Spleen (tissue), 11 donors: ENCODE measurements at regions not wholly inside any gene's neighbourhood (a gene's known extent, or its start where the extent isn't known, plus 50 kb on each side); places are given as distances from the start of the nearest gene placed in this dataset.

Source experiments
- DNase-seq: peaks from one replicate; pipeline ENCODE4 v3.0.0-alpha.2; 2020
- H3K27ac ChIP-seq, 8 donors: fragments of 200-600 bp; sonication (generic) in 7 of 8; 1 replicate in 4 of 8; 2 replicates in 4 of 8; pipeline versions ENCODE4 v1.5.0 to v1.8.0; 2016 to 2021; ENCODE audit warnings: inconsistent platforms in 4 of 8, mild to moderate bottlenecking in 4 of 8, moderate library complexity in 1 of 8
- H3K27me3 ChIP-seq, 7 donors: fragments of 200-600 bp; sonication (generic) in 6 of 7; replicated peaks in 1 of 7; 1 replicate in 4 of 7; 2 replicates in 3 of 7; pipeline versions ENCODE4 v1.5.0 to v1.8.0; 2016 to 2021; ENCODE audit warnings: inconsistent platforms in 3 of 7, mild to moderate bottlenecking in 1 of 7
- H3K36me3 ChIP-seq, 6 donors: fragments of 200-600 bp; sonication (generic) in 5 of 6; 1 replicate in 4 of 6; 2 replicates in 2 of 6; pipeline versions ENCODE4 v1.5.0 to v1.8.0; 2016 to 2021; ENCODE audit warnings: inconsistent platforms in 2 of 6
- H3K4me1 ChIP-seq, 6 donors: fragments of 200-600 bp; sonication (generic) in 5 of 6; 1 replicate in 3 of 6; 2 replicates in 3 of 6; pipeline versions ENCODE4 v1.5.0 to v1.8.0; 2016 to 2021; ENCODE audit warnings: inconsistent platforms in 3 of 6
- H3K4me3 ChIP-seq, 8 donors: fragments of 200-600 bp; sonication (generic) in 7 of 8; 1 replicate in 4 of 8; 2 replicates in 4 of 8; pipeline versions ENCODE4 v1.5.0 to v1.8.0; 2016 to 2021; ENCODE audit warnings: inconsistent platforms in 4 of 8, mild to moderate bottlenecking in 4 of 8, moderate library complexity in 2 of 8
- H3K9me3 ChIP-seq, 8 donors: fragments of 200-600 bp; sonication (generic) in 7 of 8; 1 replicate in 4 of 8; 2 replicates in 4 of 8; pipeline versions ENCODE4 v1.5.0 to v1.8.0; 2016 to 2021; ENCODE audit warnings: inconsistent platforms in 4 of 8
- POLR2A ChIP-seq, 3 donors: fragments of 450-650 bp; IDR thresholded peaks; one replicate each; pipeline ENCODE4 v1.5.1; 2017; ENCODE audit warnings: antibody characterized with exemption in 3 of 3, mild to moderate bottlenecking in 1 of 3
- POLR2AphosphoS5 ChIP-seq, 3 donors: sonication (generic); formaldehyde crosslinking; IDR thresholded peaks; one replicate each; pipeline ENCODE4 v1.5.1; 2017; ENCODE audit warnings: antibody characterized with exemption in 3 of 3
- WGBS, 5 donors: extraction: QIAGEN DNeasy Blood & Tissue Kit in 3 of 5; methylation state at CpG; one replicate each; pipeline versions ENCODE4 v1.1.5 to v1.1.7; 2013 to 2018; 5-methylcytosine and 5-hydroxymethylcytosine counted together
- intact Hi-C: fragments of 100-400 bp; cut with DNase I; formaldehyde crosslinking; loops from one replicate; pipeline ENCODE4 v1.15.0; 2023; ENCODE audit warnings: low total_unique reads
- TF ChIP-seq, protein P1 (sequence below), 11 experiments: fragments of 200-600 bp in 7 of 11; fragments of 450-650 bp in 4 of 11; sonication (generic) in 4 of 11; IDR thresholded peaks in 8 of 11; conservative IDR thresholded peaks in 3 of 11; 1 replicate in 7 of 11; 2 replicates in 4 of 11; pipeline versions ENCODE4 v1.4.0 to v1.8.0; 2016 to 2021; ENCODE audit warnings: antibody characterized with exemption in 11 of 11, inconsistent platforms in 4 of 11, mild to moderate bottlenecking in 1 of 11
- donor health status: healthy with polysubstance abuse.
- donor health status: DM: no; HTN: no; CAD: no; lungs with moderate emphysema.
- donor health status: DM: no; HTN: no; CAD: no.
- donor health status: Bipolar disorder and iron deficiency.
- donor health status: healthy.
- donor health status: DM: no; HTN: no; CAD: no.
- donor health status: DM: yes; HTN: yes; CAD: no.

- Histone ChIP-seq H3K27me3 (no peaks in the 10 kb centered on the region), H3K4me1 (no peaks in the 10 kb centered on the region), H3K27ac (no peak overlapping the region), H3K9me3 (no peaks in the 10 kb centered on the region), H3K4me3 (no peak overlapping the region), H3K36me3 (no peaks in the 10 kb centered on the region)
- no peak for TF ChIP-seq POLR2A (IDR thresholded peaks at IDR 0.05)
- TF ChIP-seq, protein P1, sequence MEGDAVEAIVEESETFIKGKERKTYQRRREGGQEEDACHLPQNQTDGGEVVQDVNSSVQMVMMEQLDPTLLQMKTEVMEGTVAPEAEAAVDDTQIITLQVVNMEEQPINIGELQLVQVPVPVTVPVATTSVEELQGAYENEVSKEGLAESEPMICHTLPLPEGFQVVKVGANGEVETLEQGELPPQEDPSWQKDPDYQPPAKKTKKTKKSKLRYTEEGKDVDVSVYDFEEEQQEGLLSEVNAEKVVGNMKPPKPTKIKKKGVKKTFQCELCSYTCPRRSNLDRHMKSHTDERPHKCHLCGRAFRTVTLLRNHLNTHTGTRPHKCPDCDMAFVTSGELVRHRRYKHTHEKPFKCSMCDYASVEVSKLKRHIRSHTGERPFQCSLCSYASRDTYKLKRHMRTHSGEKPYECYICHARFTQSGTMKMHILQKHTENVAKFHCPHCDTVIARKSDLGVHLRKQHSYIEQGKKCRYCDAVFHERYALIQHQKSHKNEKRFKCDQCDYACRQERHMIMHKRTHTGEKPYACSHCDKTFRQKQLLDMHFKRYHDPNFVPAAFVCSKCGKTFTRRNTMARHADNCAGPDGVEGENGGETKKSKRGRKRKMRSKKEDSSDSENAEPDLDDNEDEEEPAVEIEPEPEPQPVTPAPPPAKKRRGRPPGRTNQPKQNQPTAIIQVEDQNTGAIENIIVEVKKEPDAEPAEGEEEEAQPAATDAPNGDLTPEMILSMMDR (IDR thresholded peaks at IDR 0.05 in 8 of 11, conservative IDR thresholded peaks at IDR 0.05 in 3 of 11): no peak
- no peak for TF ChIP-seq POLR2AphosphoS5 (IDR thresholded peaks at IDR 0.05)
- no peak for DNase-seq
- 70 to 90% (median 72%) methylated on average over 2 of the region's 2 CpGs for WGBS, 5 donors
- intact Hi-C loops: no loop called here
These were observed 73.9 kb upstream of the WDR75 start for GRCh38 chr2:189367343-189367742.

- no peak overlapping the region for H3K27ac ChIP-seq
- 77 to 91% (median 85%) methylated on average over 3 of the region's 3 CpGs for WGBS, 5 donors
- no peak overlapping the region for H3K4me3 ChIP-seq
- no peaks in the 10 kb centered on the region for H3K27me3 ChIP-seq
- H3K36me3 ChIP-seq: no peaks in the 10 kb centered on the region
- intact Hi-C loops: no loop called here
- TF ChIP-seq POLR2A (IDR thresholded peaks at IDR 0.05) (no peak), POLR2AphosphoS5 (IDR thresholded peaks at IDR 0.05) (no peak)
- TF ChIP-seq, protein P1 (IDR thresholded peaks at IDR 0.05 in 8 of 11, conservative IDR thresholded peaks at IDR 0.05 in 3 of 11): no peak
- H3K4me1 ChIP-seq: no peaks in the 10 kb centered on the region
- no peaks in the 10 kb centered on the region for H3K9me3 ChIP-seq
- no peak for DNase-seq
These were observed 71.7 kb upstream of the WDR75 start for GRCh38 chr2:189369566-189369965.

GRCh38 chr2:189370719-189371118 lies 70.6 kb upstream of the WDR75 start:
- TF ChIP-seq POLR2A (IDR thresholded peaks at IDR 0.05) (no peak), POLR2AphosphoS5 (IDR thresholded peaks at IDR 0.05) (no peak)
- TF ChIP-seq, protein P1 (IDR thresholded peaks at IDR 0.05 in 8 of 11, conservative IDR thresholded peaks at IDR 0.05 in 3 of 11): no peak
- Histone ChIP-seq H3K27ac (no peak overlapping the region), H3K27me3 (no peaks in the 10 kb centered on the region), H3K4me1 (no peaks in the 10 kb centered on the region), H3K4me3 (no peak overlapping the region), H3K9me3 (no peaks in the 10 kb centered on the region), H3K36me3 (no peaks in the 10 kb centered on the region)
- DNase-seq: no peak
- 48 to 66% (median 57%) methylated on average over 3 of the region's 3 CpGs for WGBS, 5 donors
- intact Hi-C loops: no loop called here

DNA sequence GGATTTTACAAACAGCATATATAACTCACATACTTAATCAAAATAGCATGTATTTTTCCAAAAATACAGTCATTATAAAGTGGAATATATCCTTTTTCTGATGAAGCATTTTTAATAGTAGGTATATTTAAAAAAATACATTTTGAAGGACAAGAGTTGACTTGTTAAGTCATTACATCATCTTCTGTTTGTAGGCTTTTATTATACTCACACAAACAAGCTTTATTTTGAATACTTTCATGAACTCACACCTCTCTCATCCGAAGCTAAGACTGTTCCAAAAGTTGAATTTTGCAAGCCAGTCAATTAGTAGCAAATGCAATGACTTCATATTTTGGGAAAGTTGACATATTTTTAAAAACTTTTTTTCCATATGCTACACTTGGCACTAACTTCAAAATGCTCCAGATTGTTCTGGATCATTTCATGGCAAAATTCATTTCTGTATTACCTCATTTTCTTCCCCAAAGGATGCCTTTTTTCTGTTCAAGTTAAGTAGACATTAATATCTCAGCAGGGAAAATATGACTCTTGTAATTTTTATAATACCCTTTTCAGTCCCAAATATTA lies 68.5 kb upstream of the WDR75 start:
- H3K36me3 ChIP-seq: no peaks in the 10 kb centered on the region
- H3K4me1 ChIP-seq: no peaks in the 10 kb centered on the region
- no peak for DNase-seq
- no peak overlapping the region for H3K4me3 ChIP-seq
- H3K27me3 ChIP-seq: no peaks in the 10 kb centered on the region
- TF ChIP-seq POLR2AphosphoS5 (IDR thresholded peaks at IDR 0.05) (no peak), POLR2A (IDR thresholded peaks at IDR 0.05) (no peak)
- TF ChIP-seq, protein P1 (IDR thresholded peaks at IDR 0.05 in 8 of 11, conservative IDR thresholded peaks at IDR 0.05 in 3 of 11): no peak
- 74 to 85% (median 75%) methylated on average over 1 of the region's 1 CpG for WGBS, 5 donors
- no peak overlapping the region for H3K27ac ChIP-seq
- intact Hi-C loops: no loop called here
- no peaks in the 10 kb centered on the region for H3K9me3 ChIP-seq
